SH-SY5Y (cell line): ENCODE measurements at regions not wholly inside any gene's neighbourhood (a gene's known extent, or its start where the extent isn't known, plus 50 kb on each side); places are given as distances from the start of the nearest gene placed in this dataset.

Experiments
- GATA2 ChIP-seq: IDR thresholded peaks from 2 replicates; pipeline ENCODE4 v1.6.1; 2011; ENCODE audit warnings: mild to moderate bottlenecking, low read depth, low read length
- GATA3 ChIP-seq: IDR thresholded peaks from 2 replicates; pipeline ENCODE4 v1.6.1; 2011; ENCODE audit warnings: low read depth, mild to moderate bottlenecking, low read length, moderate library complexity

- TF ChIP-seq GATA3 (no peak), GATA2 (no peak)
These were observed 136.1 kb upstream of the EPB41L4A start for GRCh38 chr5:112555197-112555596.
